Panc1 (cell line): ENCODE measurements at regions not wholly inside any gene's neighbourhood (a gene's known extent, or its start where the extent isn't known, plus 50 kb on each side); places are given as distances from the start of the nearest gene placed in this dataset.

Experiments
- ATAC-seq: fragments of 200-7000 bp; cut with Tn5 transposase; 2 replicates; pipeline ENCODE4 v1.9.1; 2020; ENCODE audit warnings: mild to moderate bottlenecking, moderate library complexity
- BruUV-seq: library from RNA; stranded (reverse); fragments of 400-500 nt; replicated peaks from 2 replicates; lab custom pipeline; 2021; lab: Mats Ljungman, UMichigan
- CTCF ChIA-PET: fragments of 300-600 bp; sonication (Branson Sonifier 250); formaldehyde crosslinking; loops from one replicate; lab custom pipeline; 2022; ENCODE audit warnings: antibody characterized with exemption; lab: Charles Lee
- POLR2A ChIA-PET: fragments of 300-600 bp; sonication (Branson Sonifier 250); formaldehyde crosslinking; loops from one replicate; lab custom pipeline; 2022; ENCODE audit warnings: antibody characterized with exemption; lab: Charles Lee
- DNase-seq: peaks from one replicate; pipeline ENCODE4 v3.0.0-alpha.2; 2010; ENCODE audit warnings: low read depth, low spot score
- H3K27ac ChIP-seq: 2 replicates; pipeline ENCODE4 v1.5.1; 2011; ENCODE audit warnings: mild to moderate bottlenecking, low read length, inconsistent platforms
- H3K27me3 ChIP-seq: fragments of 200-500 bp; sonication (Bioruptor generic); 2 replicates; pipeline ENCODE4 v1.6.0; 2014; ENCODE audit warnings: low read length, inconsistent platforms; ENCODE audit not compliant: control insufficient read depth, insufficient read depth
- H3K36me3 ChIP-seq: fragments of 200-500 bp; sonication (Bioruptor generic); 2 replicates; pipeline ENCODE4 v1.5.1; 2014; ENCODE audit warnings: inconsistent platforms, mild to moderate bottlenecking, low read length, moderate library complexity; ENCODE audit not compliant: control insufficient read depth, insufficient read depth
- H3K4me1 ChIP-seq: 2 replicates; pipeline ENCODE4 v1.5.1; 2011; ENCODE audit warnings: inconsistent platforms, mild to moderate bottlenecking, low read length, moderate library complexity; ENCODE audit not compliant: control insufficient read depth, insufficient read depth
- H3K4me3 ChIP-seq, 2 experiments: 2 replicates each; pipeline ENCODE4 v1.5.1; 2011 to 2012; ENCODE audit warnings: low read depth in 2 of 2, low read length in 2 of 2, mild to moderate bottlenecking in 2 of 2, inconsistent platforms in 1 of 2, moderate library complexity in 1 of 2
- H3K9me3 ChIP-seq: fragments of 200-500 bp; sonication (Bioruptor generic); 2 replicates; pipeline ENCODE4 v1.5.1; 2014; ENCODE audit warnings: low read depth, mild to moderate bottlenecking, inconsistent platforms, low read length, moderate library complexity; ENCODE audit not compliant: control insufficient read depth, insufficient read depth
- POLR2AphosphoS5 ChIP-seq: IDR thresholded peaks from 2 replicates; pipeline ENCODE4 v1.6.1; 2012; ENCODE audit warnings: mild to moderate bottlenecking, low read depth, low read length, moderate library complexity
- REST ChIP-seq, 2 experiments: IDR thresholded peaks; 2 replicates each; pipeline ENCODE4 v1.6.1; 2011 to 2012; ENCODE audit warnings: low read depth in 2 of 2, control low read depth in 1 of 2, low read length in 1 of 2, mild to moderate bottlenecking in 1 of 2, moderate library complexity in 1 of 2; ENCODE audit not compliant: insufficient read depth in 1 of 2
- SIN3A ChIP-seq: IDR thresholded peaks from 2 replicates; pipeline ENCODE4 v1.6.1; 2012; ENCODE audit warnings: low read depth, mild to moderate bottlenecking, low read length, moderate library complexity, borderline replicate concordance; ENCODE audit not compliant: insufficient read depth
- TCF7L2 ChIP-seq: IDR thresholded peaks from 2 replicates; pipeline ENCODE4 v1.6.1; 2011; ENCODE audit warnings: mild to moderate bottlenecking, low read depth, low read length, inconsistent platforms
- in situ Hi-C: cut with HindIII; loops from 2 replicates; pipeline ENCODE4 v1.10.0; 2016; ENCODE audit warnings: low sequenced_read_pairs, low pct_unique_long_range_greater_than_20kb
- intact Hi-C: fragments of 100-400 bp; cut with micrococcal nuclease; formaldehyde crosslinking; loops from one replicate; pipeline ENCODE4 v1.10.0; 2022; ENCODE audit not compliant: unreplicated experiment
- TF ChIP-seq, protein P1 (sequence below): fragments of 450-650 bp; IDR thresholded peaks from 2 replicates; pipeline ENCODE4 v1.5.1; 2017; ENCODE audit warnings: mild to moderate bottlenecking

GRCh38 chrX:15151267-15152186, 118.4 kb downstream of the ASB9 start:
- Histone ChIP-seq H3K4me1 (no peaks in the 10 kb centered on the region), H3K27me3 (no peaks in the 10 kb centered on the region), H3K9me3 (no peaks in the 10 kb centered on the region), H3K27ac (no peak overlapping the region), H3K36me3 (no peaks in the 10 kb centered on the region), H3K4me3 (no peak overlapping the region)
- DNase-seq (no peak), ATAC-seq (no peak)
- ChIA-PET POLR2A (no interaction called here), CTCF (no interaction called here)
- no peak for TF ChIP-seq REST (IDR thresholded peaks at IDR 0.05; ENCODE audit: insufficient read depth in 1 of 2, low read depth in 2 of 2, low read length in 1 of 2)
- TF ChIP-seq SIN3A: no peak
- TF ChIP-seq, protein P1, sequence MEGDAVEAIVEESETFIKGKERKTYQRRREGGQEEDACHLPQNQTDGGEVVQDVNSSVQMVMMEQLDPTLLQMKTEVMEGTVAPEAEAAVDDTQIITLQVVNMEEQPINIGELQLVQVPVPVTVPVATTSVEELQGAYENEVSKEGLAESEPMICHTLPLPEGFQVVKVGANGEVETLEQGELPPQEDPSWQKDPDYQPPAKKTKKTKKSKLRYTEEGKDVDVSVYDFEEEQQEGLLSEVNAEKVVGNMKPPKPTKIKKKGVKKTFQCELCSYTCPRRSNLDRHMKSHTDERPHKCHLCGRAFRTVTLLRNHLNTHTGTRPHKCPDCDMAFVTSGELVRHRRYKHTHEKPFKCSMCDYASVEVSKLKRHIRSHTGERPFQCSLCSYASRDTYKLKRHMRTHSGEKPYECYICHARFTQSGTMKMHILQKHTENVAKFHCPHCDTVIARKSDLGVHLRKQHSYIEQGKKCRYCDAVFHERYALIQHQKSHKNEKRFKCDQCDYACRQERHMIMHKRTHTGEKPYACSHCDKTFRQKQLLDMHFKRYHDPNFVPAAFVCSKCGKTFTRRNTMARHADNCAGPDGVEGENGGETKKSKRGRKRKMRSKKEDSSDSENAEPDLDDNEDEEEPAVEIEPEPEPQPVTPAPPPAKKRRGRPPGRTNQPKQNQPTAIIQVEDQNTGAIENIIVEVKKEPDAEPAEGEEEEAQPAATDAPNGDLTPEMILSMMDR: no peak
- TF ChIP-seq TCF7L2: no peak
- no peak for TF ChIP-seq POLR2AphosphoS5
- in situ Hi-C loops: no loop called here
- no TSS peak for BruUV-seq
- intact Hi-C loops: no loop called here

GRCh38 chrX:15150586-15150985, 119.3 kb downstream of the ASB9 start:
- H3K4me1 ChIP-seq: no peaks in the 10 kb centered on the region
- DNase-seq (no peak), ATAC-seq (no peak)
- H3K27ac ChIP-seq: no peak overlapping the region
- H3K4me3 ChIP-seq: no peak overlapping the region
- H3K9me3 ChIP-seq: no peaks in the 10 kb centered on the region
- ChIA-PET POLR2A (no interaction called here), CTCF (no interaction called here)
- no peaks in the 10 kb centered on the region for H3K27me3 ChIP-seq
- H3K36me3 ChIP-seq: no peaks in the 10 kb centered on the region
- in situ Hi-C loops: no loop called here
- intact Hi-C loops: no loop called here
- TF ChIP-seq TCF7L2 (no peak), REST (IDR thresholded peaks at IDR 0.05; ENCODE audit: insufficient read depth in 1 of 2, low read depth in 2 of 2, low read length in 1 of 2) (no peak), SIN3A (no peak), POLR2AphosphoS5 (no peak)
- TF ChIP-seq, protein P1: no peak
- BruUV-seq: no TSS peak
